ENCODE measurements at regions not wholly inside any gene's neighbourhood (a gene's known extent, or its start where the extent isn't known, plus 50 kb on each side); places are given as distances from the start of the nearest gene placed in this dataset.

DNA sequence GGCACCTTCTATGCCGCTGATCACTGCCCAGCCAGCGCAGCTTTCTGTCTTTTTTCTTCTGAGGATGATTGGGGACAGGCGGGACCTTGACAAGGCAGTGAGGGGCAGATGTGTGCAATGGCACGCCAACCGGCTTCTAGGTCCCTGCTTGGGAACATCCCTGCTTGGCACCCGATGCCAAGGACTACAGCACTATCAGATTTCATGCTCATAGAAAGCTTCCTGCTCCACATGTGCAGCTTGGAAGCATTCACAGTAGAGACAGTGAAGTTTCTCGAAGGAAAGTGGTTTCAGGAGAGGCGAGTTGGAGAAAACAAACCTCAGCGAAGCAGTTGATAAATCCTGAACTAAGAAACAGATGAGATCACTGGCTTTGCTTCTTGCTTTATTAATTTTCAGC, 267.5 kb upstream of the HABP2 start:
- TF ChIP-seq, protein P1, sequence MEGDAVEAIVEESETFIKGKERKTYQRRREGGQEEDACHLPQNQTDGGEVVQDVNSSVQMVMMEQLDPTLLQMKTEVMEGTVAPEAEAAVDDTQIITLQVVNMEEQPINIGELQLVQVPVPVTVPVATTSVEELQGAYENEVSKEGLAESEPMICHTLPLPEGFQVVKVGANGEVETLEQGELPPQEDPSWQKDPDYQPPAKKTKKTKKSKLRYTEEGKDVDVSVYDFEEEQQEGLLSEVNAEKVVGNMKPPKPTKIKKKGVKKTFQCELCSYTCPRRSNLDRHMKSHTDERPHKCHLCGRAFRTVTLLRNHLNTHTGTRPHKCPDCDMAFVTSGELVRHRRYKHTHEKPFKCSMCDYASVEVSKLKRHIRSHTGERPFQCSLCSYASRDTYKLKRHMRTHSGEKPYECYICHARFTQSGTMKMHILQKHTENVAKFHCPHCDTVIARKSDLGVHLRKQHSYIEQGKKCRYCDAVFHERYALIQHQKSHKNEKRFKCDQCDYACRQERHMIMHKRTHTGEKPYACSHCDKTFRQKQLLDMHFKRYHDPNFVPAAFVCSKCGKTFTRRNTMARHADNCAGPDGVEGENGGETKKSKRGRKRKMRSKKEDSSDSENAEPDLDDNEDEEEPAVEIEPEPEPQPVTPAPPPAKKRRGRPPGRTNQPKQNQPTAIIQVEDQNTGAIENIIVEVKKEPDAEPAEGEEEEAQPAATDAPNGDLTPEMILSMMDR (conservative IDR thresholded peaks at IDR 0.05): no peak
- no peak for TF ChIP-seq ZFX (IDR thresholded peaks at IDR 0.05)

Data from C4-2B (cell line).